ENCODE measurements at regions not wholly inside any gene's neighbourhood (a gene's known extent, or its start where the extent isn't known, plus 50 kb on each side); places are given as distances from the start of the nearest gene placed in this dataset.

- 94% methylated on average over 1 of the region's 1 CpG for WGBS
- no peak overlapping the region for H3K4me3 ChIP-seq (ENCODE audit: low read depth in 1 of 3, low read length in 3 of 3)
- TF ChIP-seq EGR1 (IDR thresholded peaks at IDR 0.05; ENCODE audit: low read depth in 2 of 2) (no peak), RAD21 (IDR thresholded peaks at IDR 0.05) (no peak), HNF4G (IDR thresholded peaks at IDR 0.05) (no peak), RXRA (IDR thresholded peaks at IDR 0.05) (no peak), YY1 (IDR thresholded peaks at IDR 0.05) (no peak), TAF1 (conservative IDR thresholded peaks at IDR 0.05) (no peak), HNF4A (conservative IDR thresholded peaks at IDR 0.05) (no peak), FOXA1 (IDR thresholded peaks at IDR 0.05) (no peak), FOXA2 (IDR thresholded peaks at IDR 0.05) (no peak), NR2F2 (IDR thresholded peaks at IDR 0.05) (no peak), JUND (IDR thresholded peaks at IDR 0.05) (no peak)
- TF ChIP-seq, protein P1, sequence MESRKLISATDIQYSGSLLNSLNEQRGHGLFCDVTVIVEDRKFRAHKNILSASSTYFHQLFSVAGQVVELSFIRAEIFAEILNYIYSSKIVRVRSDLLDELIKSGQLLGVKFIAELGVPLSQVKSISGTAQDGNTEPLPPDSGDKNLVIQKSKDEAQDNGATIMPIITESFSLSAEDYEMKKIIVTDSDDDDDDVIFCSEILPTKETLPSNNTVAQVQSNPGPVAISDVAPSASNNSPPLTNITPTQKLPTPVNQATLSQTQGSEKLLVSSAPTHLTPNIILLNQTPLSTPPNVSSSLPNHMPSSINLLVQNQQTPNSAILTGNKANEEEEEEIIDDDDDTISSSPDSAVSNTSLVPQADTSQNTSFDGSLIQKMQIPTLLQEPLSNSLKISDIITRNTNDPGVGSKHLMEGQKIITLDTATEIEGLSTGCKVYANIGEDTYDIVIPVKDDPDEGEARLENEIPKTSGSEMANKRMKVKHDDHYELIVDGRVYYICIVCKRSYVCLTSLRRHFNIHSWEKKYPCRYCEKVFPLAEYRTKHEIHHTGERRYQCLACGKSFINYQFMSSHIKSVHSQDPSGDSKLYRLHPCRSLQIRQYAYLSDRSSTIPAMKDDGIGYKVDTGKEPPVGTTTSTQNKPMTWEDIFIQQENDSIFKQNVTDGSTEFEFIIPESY (IDR thresholded peaks at IDR 0.05) = no peak
- TF ChIP-seq, protein P2, sequence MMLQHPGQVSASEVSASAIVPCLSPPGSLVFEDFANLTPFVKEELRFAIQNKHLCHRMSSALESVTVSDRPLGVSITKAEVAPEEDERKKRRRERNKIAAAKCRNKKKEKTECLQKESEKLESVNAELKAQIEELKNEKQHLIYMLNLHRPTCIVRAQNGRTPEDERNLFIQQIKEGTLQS (IDR thresholded peaks at IDR 0.05) = no peak
- TF ChIP-seq, protein P3, sequence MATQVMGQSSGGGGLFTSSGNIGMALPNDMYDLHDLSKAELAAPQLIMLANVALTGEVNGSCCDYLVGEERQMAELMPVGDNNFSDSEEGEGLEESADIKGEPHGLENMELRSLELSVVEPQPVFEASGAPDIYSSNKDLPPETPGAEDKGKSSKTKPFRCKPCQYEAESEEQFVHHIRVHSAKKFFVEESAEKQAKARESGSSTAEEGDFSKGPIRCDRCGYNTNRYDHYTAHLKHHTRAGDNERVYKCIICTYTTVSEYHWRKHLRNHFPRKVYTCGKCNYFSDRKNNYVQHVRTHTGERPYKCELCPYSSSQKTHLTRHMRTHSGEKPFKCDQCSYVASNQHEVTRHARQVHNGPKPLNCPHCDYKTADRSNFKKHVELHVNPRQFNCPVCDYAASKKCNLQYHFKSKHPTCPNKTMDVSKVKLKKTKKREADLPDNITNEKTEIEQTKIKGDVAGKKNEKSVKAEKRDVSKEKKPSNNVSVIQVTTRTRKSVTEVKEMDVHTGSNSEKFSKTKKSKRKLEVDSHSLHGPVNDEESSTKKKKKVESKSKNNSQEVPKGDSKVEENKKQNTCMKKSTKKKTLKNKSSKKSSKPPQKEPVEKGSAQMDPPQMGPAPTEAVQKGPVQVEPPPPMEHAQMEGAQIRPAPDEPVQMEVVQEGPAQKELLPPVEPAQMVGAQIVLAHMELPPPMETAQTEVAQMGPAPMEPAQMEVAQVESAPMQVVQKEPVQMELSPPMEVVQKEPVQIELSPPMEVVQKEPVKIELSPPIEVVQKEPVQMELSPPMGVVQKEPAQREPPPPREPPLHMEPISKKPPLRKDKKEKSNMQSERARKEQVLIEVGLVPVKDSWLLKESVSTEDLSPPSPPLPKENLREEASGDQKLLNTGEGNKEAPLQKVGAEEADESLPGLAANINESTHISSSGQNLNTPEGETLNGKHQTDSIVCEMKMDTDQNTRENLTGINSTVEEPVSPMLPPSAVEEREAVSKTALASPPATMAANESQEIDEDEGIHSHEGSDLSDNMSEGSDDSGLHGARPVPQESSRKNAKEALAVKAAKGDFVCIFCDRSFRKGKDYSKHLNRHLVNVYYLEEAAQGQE (IDR thresholded peaks at IDR 0.05) = no peak
- TF ChIP-seq, protein P4, sequence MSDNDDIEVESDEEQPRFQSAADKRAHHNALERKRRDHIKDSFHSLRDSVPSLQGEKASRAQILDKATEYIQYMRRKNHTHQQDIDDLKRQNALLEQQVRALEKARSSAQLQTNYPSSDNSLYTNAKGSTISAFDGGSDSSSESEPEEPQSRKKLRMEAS (IDR thresholded peaks at IDR 0.05) = no peak
- TF ChIP-seq, protein P5, sequence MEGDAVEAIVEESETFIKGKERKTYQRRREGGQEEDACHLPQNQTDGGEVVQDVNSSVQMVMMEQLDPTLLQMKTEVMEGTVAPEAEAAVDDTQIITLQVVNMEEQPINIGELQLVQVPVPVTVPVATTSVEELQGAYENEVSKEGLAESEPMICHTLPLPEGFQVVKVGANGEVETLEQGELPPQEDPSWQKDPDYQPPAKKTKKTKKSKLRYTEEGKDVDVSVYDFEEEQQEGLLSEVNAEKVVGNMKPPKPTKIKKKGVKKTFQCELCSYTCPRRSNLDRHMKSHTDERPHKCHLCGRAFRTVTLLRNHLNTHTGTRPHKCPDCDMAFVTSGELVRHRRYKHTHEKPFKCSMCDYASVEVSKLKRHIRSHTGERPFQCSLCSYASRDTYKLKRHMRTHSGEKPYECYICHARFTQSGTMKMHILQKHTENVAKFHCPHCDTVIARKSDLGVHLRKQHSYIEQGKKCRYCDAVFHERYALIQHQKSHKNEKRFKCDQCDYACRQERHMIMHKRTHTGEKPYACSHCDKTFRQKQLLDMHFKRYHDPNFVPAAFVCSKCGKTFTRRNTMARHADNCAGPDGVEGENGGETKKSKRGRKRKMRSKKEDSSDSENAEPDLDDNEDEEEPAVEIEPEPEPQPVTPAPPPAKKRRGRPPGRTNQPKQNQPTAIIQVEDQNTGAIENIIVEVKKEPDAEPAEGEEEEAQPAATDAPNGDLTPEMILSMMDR (IDR thresholded peaks at IDR 0.05; ENCODE audit: low read depth, low read length, missing input control) = no peak
- no peaks in the 10 kb centered on the region for H3K27me3 ChIP-seq (ENCODE audit: control insufficient read depth in 4 of 4, insufficient read depth in 4 of 4, low read length in 3 of 4)
- H3K9me3 ChIP-seq (ENCODE audit: control insufficient read depth in 4 of 4, low read length in 3 of 4) = no peaks in the 10 kb centered on the region
- no peaks in the 10 kb centered on the region for H3K36me3 ChIP-seq (ENCODE audit: control insufficient read depth in 4 of 4, insufficient read depth in 3 of 4, low read depth in 1 of 4, low read length in 3 of 4)
- no peaks in the 10 kb centered on the region for H3K4me1 ChIP-seq (ENCODE audit: control insufficient read depth in 4 of 4, insufficient read depth in 4 of 4, low read length in 3 of 4)
- H3K9ac ChIP-seq (ENCODE audit: low read depth in 1 of 2, low read length in 2 of 2) = no peak overlapping the region
- DNase-seq (ENCODE audit: low spot score) = no peak
- H3K27ac ChIP-seq (ENCODE audit: low read depth in 1 of 2, low read length in 2 of 2) = no peak overlapping the region
Measured at GRCh38 chr10:108624052-108624451, 1299.3 kb downstream of the XPNPEP1 start.

Measured in liver (tissue), 8 donors.